ENCODE measurements at regions not wholly inside any gene's neighbourhood (a gene's known extent, or its start where the extent isn't known, plus 50 kb on each side); places are given as distances from the start of the nearest gene placed in this dataset.

DNA sequence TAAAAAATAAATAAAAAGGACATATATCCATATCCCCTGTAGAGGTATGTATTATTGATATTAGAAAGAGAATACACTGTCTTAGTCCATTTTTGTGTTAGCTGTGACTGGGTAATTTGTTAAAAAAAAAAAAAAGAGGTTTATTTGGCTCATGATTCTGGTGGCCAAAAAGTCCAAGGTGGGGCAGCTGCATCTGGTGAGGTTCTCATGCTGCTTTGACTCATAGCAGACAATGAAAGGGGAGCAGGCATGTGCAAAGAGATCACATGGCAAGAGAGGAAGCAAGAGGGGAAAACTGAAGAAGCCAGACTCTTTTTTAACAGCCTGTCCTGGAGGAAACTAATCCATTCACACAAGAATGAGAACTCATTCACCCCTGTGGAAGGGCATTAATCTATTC lies 101.6 kb upstream of the MAP4K3 start:
- DNase-seq (ENCODE audit: low read depth): no peak
- TF ChIP-seq, protein P1, sequence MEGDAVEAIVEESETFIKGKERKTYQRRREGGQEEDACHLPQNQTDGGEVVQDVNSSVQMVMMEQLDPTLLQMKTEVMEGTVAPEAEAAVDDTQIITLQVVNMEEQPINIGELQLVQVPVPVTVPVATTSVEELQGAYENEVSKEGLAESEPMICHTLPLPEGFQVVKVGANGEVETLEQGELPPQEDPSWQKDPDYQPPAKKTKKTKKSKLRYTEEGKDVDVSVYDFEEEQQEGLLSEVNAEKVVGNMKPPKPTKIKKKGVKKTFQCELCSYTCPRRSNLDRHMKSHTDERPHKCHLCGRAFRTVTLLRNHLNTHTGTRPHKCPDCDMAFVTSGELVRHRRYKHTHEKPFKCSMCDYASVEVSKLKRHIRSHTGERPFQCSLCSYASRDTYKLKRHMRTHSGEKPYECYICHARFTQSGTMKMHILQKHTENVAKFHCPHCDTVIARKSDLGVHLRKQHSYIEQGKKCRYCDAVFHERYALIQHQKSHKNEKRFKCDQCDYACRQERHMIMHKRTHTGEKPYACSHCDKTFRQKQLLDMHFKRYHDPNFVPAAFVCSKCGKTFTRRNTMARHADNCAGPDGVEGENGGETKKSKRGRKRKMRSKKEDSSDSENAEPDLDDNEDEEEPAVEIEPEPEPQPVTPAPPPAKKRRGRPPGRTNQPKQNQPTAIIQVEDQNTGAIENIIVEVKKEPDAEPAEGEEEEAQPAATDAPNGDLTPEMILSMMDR (IDR thresholded peaks at IDR 0.05; ENCODE audit: insufficient read depth, low read depth, low read length, missing control alignments): no peak
- no peak overlapping the region for H3K4me3 ChIP-seq (ENCODE audit: low read depth, low read length)

DNA sequence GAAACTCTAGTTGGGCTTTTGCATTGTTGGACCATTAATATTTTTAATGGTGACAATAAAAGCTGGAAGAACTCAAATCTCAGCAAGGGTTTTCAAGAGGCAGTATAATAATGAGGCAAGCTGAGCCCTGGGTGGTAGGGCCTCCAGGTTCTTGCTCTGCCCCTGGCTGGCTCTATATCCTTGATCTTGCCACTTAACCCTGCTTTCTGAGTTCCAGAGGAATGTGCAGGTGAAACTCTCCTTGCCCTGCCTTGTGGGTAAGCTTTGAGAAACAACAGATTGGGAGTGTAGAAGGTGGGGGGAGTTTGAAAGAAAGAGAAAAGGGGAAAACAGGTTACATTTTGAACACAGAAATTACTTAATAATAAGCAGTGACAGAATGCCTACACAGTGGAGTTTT lies 103.3 kb upstream of the MAP4K3 start:
- TF ChIP-seq, protein P1 (IDR thresholded peaks at IDR 0.05; ENCODE audit: insufficient read depth, low read depth, low read length, missing control alignments): no peak
- H3K4me3 ChIP-seq (ENCODE audit: low read depth, low read length): no peak overlapping the region
- no peak for DNase-seq (ENCODE audit: low read depth)

DNA sequence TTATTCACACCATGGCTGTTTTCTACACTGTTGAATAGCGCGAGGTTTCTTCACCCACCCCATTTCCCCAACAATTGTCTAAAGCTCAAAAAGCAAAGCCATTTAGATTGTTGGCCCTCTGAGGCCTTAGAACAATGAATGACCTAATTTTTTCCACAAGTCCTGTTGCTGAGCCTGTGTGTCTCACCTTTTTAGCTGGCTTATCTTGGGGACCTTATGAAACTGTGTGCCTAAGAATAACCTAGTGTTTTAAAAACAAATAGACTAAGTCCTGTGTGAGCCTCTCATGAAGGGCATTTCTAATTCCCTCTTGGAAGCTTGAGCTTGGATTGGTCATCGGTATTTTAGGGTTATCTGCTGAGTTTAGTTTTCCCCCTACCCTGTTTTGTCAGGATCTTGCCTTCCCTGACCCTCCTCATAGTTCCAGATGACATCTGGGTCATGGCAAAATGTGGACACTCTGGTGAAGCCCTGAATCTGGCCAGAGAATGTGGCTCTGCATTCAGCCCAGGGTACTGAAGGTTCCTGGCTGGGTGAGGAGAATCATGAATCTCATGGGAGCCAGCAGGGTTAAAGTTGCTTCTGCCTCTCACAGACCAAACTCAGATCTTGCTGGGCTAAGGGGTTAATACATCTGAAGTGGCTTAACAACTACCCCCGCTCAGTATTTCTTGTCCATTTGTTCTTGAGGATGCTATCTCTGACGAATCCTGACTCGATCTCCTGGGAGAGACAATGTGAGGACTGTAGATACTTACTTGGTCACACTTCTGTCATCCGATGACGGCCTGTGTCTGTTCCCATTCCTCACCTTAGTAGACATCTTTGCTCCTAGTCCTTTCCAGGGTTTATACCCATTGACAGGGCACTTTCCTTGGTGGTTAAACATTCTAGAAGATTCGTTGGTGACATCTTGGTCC lies 104.2 kb upstream of the MAP4K3 start:
- no peak overlapping the region for H3K4me3 ChIP-seq (ENCODE audit: low read depth, low read length)
- TF ChIP-seq, protein P1 (IDR thresholded peaks at IDR 0.05; ENCODE audit: insufficient read depth, low read depth, low read length, missing control alignments): no peak
- no peak for DNase-seq (ENCODE audit: low read depth)

DNA sequence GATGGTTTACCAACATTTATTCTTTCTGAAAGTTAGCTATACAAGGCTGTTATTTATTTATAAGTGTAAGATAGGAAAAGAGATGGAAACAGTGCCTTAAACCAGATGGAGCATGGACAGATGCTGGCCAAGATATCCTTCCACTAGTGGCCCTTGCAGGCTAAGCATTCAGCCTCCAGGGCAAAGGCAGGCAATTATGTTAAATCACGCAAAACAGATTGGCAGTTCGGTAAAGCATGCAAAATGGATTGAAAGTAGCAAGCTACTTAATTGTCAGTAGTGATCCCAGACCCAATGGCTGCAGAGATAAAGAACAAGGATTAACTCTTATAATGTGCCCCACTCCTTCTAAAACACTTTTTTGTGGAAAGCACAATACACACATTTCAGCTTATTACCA lies 105.4 kb upstream of the MAP4K3 start:
- TF ChIP-seq, protein P1 (IDR thresholded peaks at IDR 0.05; ENCODE audit: insufficient read depth, low read depth, low read length, missing control alignments): no peak
- no peak for DNase-seq (ENCODE audit: low read depth)

DNA sequence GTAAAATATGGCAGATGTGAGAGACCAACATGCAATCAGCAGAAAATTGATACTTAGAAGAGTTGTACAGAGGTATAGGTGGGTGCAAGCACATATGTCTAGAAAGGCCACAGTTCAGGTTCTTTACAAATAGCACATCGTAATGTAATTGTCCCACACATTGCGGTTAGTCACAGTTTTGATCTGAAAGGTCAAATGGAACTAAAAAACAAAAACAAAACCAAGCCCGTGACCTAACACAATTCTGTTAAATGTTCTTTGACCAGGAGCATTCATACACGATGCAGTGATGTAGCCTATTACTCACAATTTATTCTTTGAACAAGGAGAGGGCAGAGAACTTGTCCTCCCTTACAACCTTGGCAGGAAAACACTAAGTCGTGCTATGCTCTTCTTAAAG lies 108.9 kb upstream of the MAP4K3 start:
- TF ChIP-seq, protein P1 (IDR thresholded peaks at IDR 0.05; ENCODE audit: insufficient read depth, low read depth, low read length, missing control alignments): no peak
- DNase-seq (ENCODE audit: low read depth): peak; percentile 48

More for the DNA sequence above, 105.4 kb upstream of the MAP4K3 start:
- no peak overlapping the region for H3K4me3 ChIP-seq (ENCODE audit: low read depth, low read length)

DNA sequence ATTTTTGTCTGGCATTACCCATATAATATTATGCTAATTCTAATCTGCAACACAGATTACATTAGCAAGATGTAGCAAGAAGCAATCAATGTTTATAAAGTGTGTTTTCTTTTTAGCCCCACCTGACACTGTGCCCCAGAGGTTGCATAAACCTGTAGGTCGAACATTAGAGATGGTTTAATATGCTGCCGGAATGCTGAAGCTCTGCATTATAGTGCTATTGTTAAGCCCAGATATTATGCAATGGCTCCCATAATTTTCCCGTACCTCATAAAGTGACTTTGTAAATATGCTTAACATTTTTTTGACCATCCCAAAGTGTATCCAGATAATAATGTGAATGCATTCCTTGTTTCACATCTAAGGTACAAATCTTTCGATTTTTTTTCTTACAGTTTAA lies 109.3 kb upstream of the MAP4K3 start:
- no peak for DNase-seq (ENCODE audit: low read depth)
- H3K4me3 ChIP-seq (ENCODE audit: low read depth, low read length): no peak overlapping the region
- TF ChIP-seq, protein P1 (IDR thresholded peaks at IDR 0.05; ENCODE audit: insufficient read depth, low read depth, low read length, missing control alignments): no peak

More for the DNA sequence above, 108.9 kb upstream of the MAP4K3 start:
- no peak overlapping the region for H3K4me3 ChIP-seq (ENCODE audit: low read depth, low read length)

Data from GM12865 (cell line).